DOHH2 (cell line): ENCODE measurements at regions not wholly inside any gene's neighbourhood (a gene's known extent, or its start where the extent isn't known, plus 50 kb on each side); places are given as distances from the start of the nearest gene placed in this dataset.

Experiments used
- H3F3A ChIP-seq: fragments of 200-600 bp; sonication (generic), shearing (Covaris generic); 2 replicates; pipeline ENCODE4 v1.6.0; 2016; ENCODE audit warnings: antibody characterized with exemption, mild to moderate bottlenecking; ENCODE audit not compliant: control insufficient read depth, insufficient read depth
- H3K27ac ChIP-seq: fragments of 200-600 bp; sonication (generic); 2 replicates; pipeline ENCODE4 v1.5.1; 2014; ENCODE audit warnings: low read depth, mild to moderate bottlenecking, low read length, moderate library complexity
- H3K27me3 ChIP-seq: fragments of 200-600 bp; sonication (generic); 2 replicates; pipeline ENCODE4 v1.6.1; 2014; ENCODE audit warnings: mild to moderate bottlenecking, low read length, mixed read lengths; ENCODE audit not compliant: control insufficient read depth
- H3K36me3 ChIP-seq: fragments of 200-600 bp; sonication (generic); 2 replicates; pipeline ENCODE4 v1.6.1; 2014; ENCODE audit warnings: mild to moderate bottlenecking, low read length, moderate library complexity, mixed read lengths; ENCODE audit not compliant: control insufficient read depth
- H3K4me1 ChIP-seq: fragments of 200-600 bp; sonication (generic); 2 replicates; pipeline ENCODE4 v1.6.1; 2014; ENCODE audit warnings: mild to moderate bottlenecking, low read length, mixed read lengths; ENCODE audit not compliant: control insufficient read depth
- H3K4me2 ChIP-seq: fragments of 200-600 bp; sonication (generic); 2 replicates; pipeline ENCODE4 v1.6.0; 2014; ENCODE audit warnings: mild to moderate bottlenecking, low read length, moderate library complexity
- H3K4me3 ChIP-seq: fragments of 200-600 bp; sonication (generic); 2 replicates; pipeline ENCODE4 v1.5.1; 2014; ENCODE audit warnings: mild to moderate bottlenecking, low read length, mixed read lengths
- H3K79me2 ChIP-seq: fragments of 200-600 bp; sonication (generic); 2 replicates; pipeline ENCODE4 v1.6.1; 2014; ENCODE audit warnings: mild to moderate bottlenecking, low read length, mixed read lengths; ENCODE audit not compliant: control insufficient read depth
- H3K9me2 ChIP-seq: fragments of 200-600 bp; sonication (generic); replicated peaks from 2 replicates; pipeline ENCODE4 v1.6.1; 2014; ENCODE audit warnings: mild to moderate bottlenecking, low read length, mixed read lengths; ENCODE audit not compliant: control insufficient read depth
- H3K9me3 ChIP-seq: fragments of 200-600 bp; sonication (generic); 2 replicates; pipeline ENCODE4 v1.6.1; 2014; ENCODE audit warnings: antibody characterized with exemption, low read length, mixed read lengths; ENCODE audit not compliant: control insufficient read depth, insufficient read depth
- H4K20me1 ChIP-seq: fragments of 200-600 bp; sonication (generic); 2 replicates; pipeline ENCODE4 v1.6.0; 2014; ENCODE audit warnings: low read depth, mild to moderate bottlenecking, antibody characterized with exemption, low read length, moderate library complexity; ENCODE audit not compliant: control insufficient read depth, insufficient read depth
- CTCF ChIP-seq: fragments of 200-600 bp; sonication (generic); IDR thresholded peaks from one replicate; pipeline ENCODE4 v1.5.1; 2014; ENCODE audit warnings: antibody characterized with exemption, mild to moderate bottlenecking, low read depth, low read length; ENCODE audit not compliant: poor library complexity, severe bottlenecking
- EZH2phosphoT487 ChIP-seq: fragments of 200-600 bp; sonication (generic); IDR thresholded peaks from 2 replicates; pipeline ENCODE4 v1.6.1; 2017; ENCODE audit warnings: borderline replicate concordance, mild to moderate bottlenecking, antibody characterized with exemption, low read length, moderate library complexity, mixed read lengths

- H3K36me3 ChIP-seq: no peaks in the 10 kb centered on the region
- H3K9me2 ChIP-seq: no peaks in the 10 kb centered on the region
- no peaks in the 10 kb centered on the region for H3K9me3 ChIP-seq
- no peaks in the 10 kb centered on the region for H3K79me2 ChIP-seq
- H4K20me1 ChIP-seq: no peaks in the 10 kb centered on the region
- no peak overlapping the region for H3K4me2 ChIP-seq
- TF ChIP-seq EZH2phosphoT487: no peak
- TF ChIP-seq CTCF: no peak
- H3F3A ChIP-seq: no peaks in the 10 kb centered on the region
- H3K27ac ChIP-seq: no peak overlapping the region
- no peak overlapping the region for H3K4me3 ChIP-seq
- H3K4me1 ChIP-seq: no peaks in the 10 kb centered on the region
- H3K27me3 ChIP-seq: no peaks in the 10 kb centered on the region
These were observed 706.5 kb downstream of the MED13L start for GRCh38 chr12:115571027-115571426.

- Histone ChIP-seq H3K27me3 (no peaks in the 10 kb centered on the region), H3K27ac (no peak overlapping the region), H3K9me3 (no peaks in the 10 kb centered on the region), H3K9me2 (no peaks in the 10 kb centered on the region), H4K20me1 (no peaks in the 10 kb centered on the region), H3K4me1 (no peaks in the 10 kb centered on the region), H3F3A (no peaks in the 10 kb centered on the region), H3K4me3 (no peak overlapping the region), H3K4me2 (no peak overlapping the region), H3K79me2 (no peaks in the 10 kb centered on the region), H3K36me3 (no peaks in the 10 kb centered on the region)
- no peak for TF ChIP-seq CTCF
- no peak for TF ChIP-seq EZH2phosphoT487
These were observed 707.3 kb downstream of the MED13L start for GRCh38 chr12:115570069-115570777.

GRCh38 chr12:115569345-115570068 is 708.0 kb downstream of the MED13L start:
- Histone ChIP-seq H3K79me2 (no peaks in the 10 kb centered on the region), H3K36me3 (no peaks in the 10 kb centered on the region), H3F3A (no peaks in the 10 kb centered on the region), H4K20me1 (no peaks in the 10 kb centered on the region), H3K9me3 (no peaks in the 10 kb centered on the region), H3K27ac (no peak overlapping the region), H3K4me1 (no peaks in the 10 kb centered on the region), H3K27me3 (no peaks in the 10 kb centered on the region), H3K9me2 (no peaks in the 10 kb centered on the region), H3K4me3 (no peak overlapping the region), H3K4me2 (no peak overlapping the region)
- TF ChIP-seq CTCF (no peak), EZH2phosphoT487 (no peak)
